Activated T-helper 17 cell treated with anti-CD3 and anti-CD28 coated beads, Interleukin-2, amount 50 U/mL, for 72 hours (primary cell): ENCODE measurements at regions not wholly inside any gene's neighbourhood (a gene's known extent, or its start where the extent isn't known, plus 50 kb on each side); places are given as distances from the start of the nearest gene placed in this dataset.

Experiments
- ATAC-seq: fragments of 150-1000 bp; cut with Tn5 transposase; replicated peaks from 2 replicates; pipeline ENCODE4 v1.10.0; 2021; ENCODE audit warnings: mild to moderate bottlenecking, moderate library complexity
- H3K27ac Mint-ChIP-seq: one replicate; pipeline ENCODE4 v1.8.0; 2022; ENCODE audit warnings: mixed read lengths
- H3K27me3 Mint-ChIP-seq: one replicate; pipeline ENCODE4 v1.8.0; 2022; ENCODE audit warnings: mixed read lengths
- H3K36me3 Mint-ChIP-seq: one replicate; pipeline ENCODE4 v1.8.0; 2022; ENCODE audit warnings: low read depth, mild to moderate bottlenecking, mixed read lengths
- H3K4me1 Mint-ChIP-seq: one replicate; pipeline ENCODE4 v1.8.0; 2022; ENCODE audit warnings: mixed read lengths
- H3K4me3 Mint-ChIP-seq: one replicate; pipeline ENCODE4 v1.8.0; 2022; ENCODE audit warnings: mild to moderate bottlenecking, mixed read lengths
- H3K9me3 Mint-ChIP-seq: one replicate; pipeline ENCODE4 v1.8.0; 2022; ENCODE audit warnings: mixed read lengths

GRCh38 chr20:11255455-11255854, 581.7 kb upstream of the JAG1 start:
- Mint-ChIP-seq H3K27ac (no peak overlapping the region), H3K4me3 (no peak overlapping the region)

GRCh38 chr20:11255860-11256259, 582.1 kb upstream of the JAG1 start:
- H3K36me3 Mint-ChIP-seq, result no peaks in the 10 kb centered on the region
- H3K27ac Mint-ChIP-seq, result no peak overlapping the region
- no peaks in the 10 kb centered on the region for H3K27me3 Mint-ChIP-seq
- no peak for ATAC-seq
- no peaks in the 10 kb centered on the region for H3K4me1 Mint-ChIP-seq
- no peak overlapping the region for H3K4me3 Mint-ChIP-seq
- H3K9me3 Mint-ChIP-seq, result peaks cover 17% of the 10 kb centered on the region

More at GRCh38 chr20:11255455-11255854, 581.7 kb upstream of the JAG1 start:
- no peaks in the 10 kb centered on the region for H3K27me3 Mint-ChIP-seq
- H3K36me3 Mint-ChIP-seq, result no peaks in the 10 kb centered on the region
- ATAC-seq, result no peak
- peaks cover 17% of the 10 kb centered on the region for H3K9me3 Mint-ChIP-seq
- H3K4me1 Mint-ChIP-seq, result no peaks in the 10 kb centered on the region

GRCh38 chr20:11260611-11261010, 586.8 kb upstream of the JAG1 start:
- no peak overlapping the region for H3K27ac Mint-ChIP-seq
- no peaks in the 10 kb centered on the region for H3K27me3 Mint-ChIP-seq
- no peaks in the 10 kb centered on the region for H3K4me1 Mint-ChIP-seq
- no peak for ATAC-seq
- H3K4me3 Mint-ChIP-seq, result no peak overlapping the region
- no peaks in the 10 kb centered on the region for H3K36me3 Mint-ChIP-seq
- peaks cover 4% of the 10 kb centered on the region for H3K9me3 Mint-ChIP-seq

GRCh38 chr20:11261533-11262000, 587.8 kb upstream of the JAG1 start:
- ATAC-seq, result no peak
- Mint-ChIP-seq H3K4me3 (no peak overlapping the region), H3K36me3 (no peaks in the 10 kb centered on the region), H3K9me3 (peaks cover 3% of the 10 kb centered on the region), H3K27me3 (no peaks in the 10 kb centered on the region), H3K27ac (no peak overlapping the region), H3K4me1 (no peaks in the 10 kb centered on the region)

- ATAC-seq, result no peak
- Mint-ChIP-seq H3K27me3 (no peaks in the 10 kb centered on the region), H3K36me3 (no peaks in the 10 kb centered on the region), H3K9me3 (no peaks in the 10 kb centered on the region), H3K4me3 (no peak overlapping the region), H3K27ac (no peak overlapping the region), H3K4me1 (no peaks in the 10 kb centered on the region)
Observed at GRCh38 chr20:11266571-11266970, 592.8 kb upstream of the JAG1 start.

GRCh38 chr20:11267131-11267761, 593.4 kb upstream of the JAG1 start:
- H3K27me3 Mint-ChIP-seq, result no peaks in the 10 kb centered on the region
- ATAC-seq, result peak; percentile 61
- H3K36me3 Mint-ChIP-seq, result no peaks in the 10 kb centered on the region
- no peaks in the 10 kb centered on the region for H3K9me3 Mint-ChIP-seq
- H3K4me3 Mint-ChIP-seq, result no peak overlapping the region
- H3K27ac Mint-ChIP-seq, result no peak overlapping the region
- no peaks in the 10 kb centered on the region for H3K4me1 Mint-ChIP-seq

- no peaks in the 10 kb centered on the region for H3K36me3 Mint-ChIP-seq
- no peak for ATAC-seq
- no peaks in the 10 kb centered on the region for H3K9me3 Mint-ChIP-seq
- H3K27ac Mint-ChIP-seq, result no peak overlapping the region
- no peak overlapping the region for H3K4me3 Mint-ChIP-seq
- no peaks in the 10 kb centered on the region for H3K27me3 Mint-ChIP-seq
- H3K4me1 Mint-ChIP-seq, result no peaks in the 10 kb centered on the region
Observed at GRCh38 chr20:11267762-11268335, 594.0 kb upstream of the JAG1 start.

GRCh38 chr20:11270566-11270965, 596.8 kb upstream of the JAG1 start:
- H3K27me3 Mint-ChIP-seq, result no peaks in the 10 kb centered on the region
- H3K36me3 Mint-ChIP-seq, result no peaks in the 10 kb centered on the region
- H3K9me3 Mint-ChIP-seq, result no peaks in the 10 kb centered on the region
- H3K27ac Mint-ChIP-seq, result no peak overlapping the region
- no peak for ATAC-seq
- H3K4me3 Mint-ChIP-seq, result no peak overlapping the region
- H3K4me1 Mint-ChIP-seq, result no peaks in the 10 kb centered on the region

- no peak for ATAC-seq
- H3K9me3 Mint-ChIP-seq, result no peaks in the 10 kb centered on the region
Observed at GRCh38 chr20:11271319-11271718, 597.5 kb upstream of the JAG1 start.

GRCh38 chr20:11271920-11272594, 598.3 kb upstream of the JAG1 start:
- Mint-ChIP-seq H3K36me3 (no peaks in the 10 kb centered on the region), H3K27me3 (no peaks in the 10 kb centered on the region), H3K4me1 (no peaks in the 10 kb centered on the region), H3K4me3 (no peak overlapping the region), H3K9me3 (no peaks in the 10 kb centered on the region), H3K27ac (no peak overlapping the region)
- ATAC-seq, result no peak

More at GRCh38 chr20:11271319-11271718, 597.5 kb upstream of the JAG1 start:
- no peaks in the 10 kb centered on the region for H3K36me3 Mint-ChIP-seq
- no peak overlapping the region for H3K27ac Mint-ChIP-seq
- no peak overlapping the region for H3K4me3 Mint-ChIP-seq
- H3K27me3 Mint-ChIP-seq, result no peaks in the 10 kb centered on the region
- no peaks in the 10 kb centered on the region for H3K4me1 Mint-ChIP-seq

GRCh38 chr20:11274141-11274594, 600.4 kb upstream of the JAG1 start:
- Mint-ChIP-seq H3K4me1 (no peaks in the 10 kb centered on the region), H3K27ac (no peak overlapping the region), H3K27me3 (peaks cover 8% of the 10 kb centered on the region), H3K9me3 (peaks cover 6% of the 10 kb centered on the region), H3K4me3 (no peak overlapping the region), H3K36me3 (no peaks in the 10 kb centered on the region)
- ATAC-seq, result no peak

GRCh38 chr20:11275740-11276139, 601.9 kb upstream of the JAG1 start:
- no peak overlapping the region for H3K27ac Mint-ChIP-seq
- H3K4me1 Mint-ChIP-seq, result no peaks in the 10 kb centered on the region
- peaks cover 6% of the 10 kb centered on the region for H3K9me3 Mint-ChIP-seq
- H3K27me3 Mint-ChIP-seq, result peaks cover 8% of the 10 kb centered on the region
- ATAC-seq, result no peak
- no peaks in the 10 kb centered on the region for H3K36me3 Mint-ChIP-seq
- H3K4me3 Mint-ChIP-seq, result no peak overlapping the region

GRCh38 chr20:11277170-11277569, 603.4 kb upstream of the JAG1 start:
- no peaks in the 10 kb centered on the region for H3K36me3 Mint-ChIP-seq
- ATAC-seq, result no peak
- H3K27me3 Mint-ChIP-seq, result peaks cover 8% of the 10 kb centered on the region
- no peak overlapping the region for H3K27ac Mint-ChIP-seq
- H3K4me3 Mint-ChIP-seq, result no peak overlapping the region
- H3K9me3 Mint-ChIP-seq, result peaks cover 6% of the 10 kb centered on the region
- H3K4me1 Mint-ChIP-seq, result no peaks in the 10 kb centered on the region

GRCh38 chr20:11277858-11278257, 604.1 kb upstream of the JAG1 start:
- Mint-ChIP-seq H3K36me3 (no peaks in the 10 kb centered on the region), H3K9me3 (peaks cover 10% of the 10 kb centered on the region), H3K27ac (no peak overlapping the region), H3K27me3 (peaks cover 11% of the 10 kb centered on the region), H3K4me3 (no peak overlapping the region), H3K4me1 (no peaks in the 10 kb centered on the region)
- no peak for ATAC-seq

- Mint-ChIP-seq H3K27ac (no peak overlapping the region), H3K4me3 (no peak overlapping the region), H3K4me1 (no peaks in the 10 kb centered on the region), H3K36me3 (no peaks in the 10 kb centered on the region), H3K9me3 (peaks cover 10% of the 10 kb centered on the region), H3K27me3 (peaks cover 11% of the 10 kb centered on the region)
- no peak for ATAC-seq
Observed at GRCh38 chr20:11278461-11278860, 604.7 kb upstream of the JAG1 start.
